A673 (cell line): ENCODE measurements at regions not wholly inside any gene's neighbourhood (a gene's known extent, or its start where the extent isn't known, plus 50 kb on each side); places are given as distances from the start of the nearest gene placed in this dataset.

Experiments used
- BruUV-seq: library from RNA; stranded (reverse); fragments of 400-500 nt; replicated peaks from 2 replicates; lab custom pipeline; 2021; lab: Mats Ljungman, UMichigan
- CTCF ChIA-PET: fragments of 300-600 bp; sonication (Branson Sonifier 250); formaldehyde crosslinking; loops from one replicate; lab custom pipeline; 2022; ENCODE audit warnings: antibody characterized with exemption; lab: Charles Lee
- POLR2A ChIA-PET: fragments of 300-600 bp; sonication (Branson Sonifier 250); formaldehyde crosslinking; loops from one replicate; lab custom pipeline; 2022; ENCODE audit warnings: antibody characterized with exemption; ENCODE audit not compliant: low non-redundant PET; lab: Charles Lee
- DNase-seq: peaks from one replicate; pipeline ENCODE4 v3.0.0-alpha.2; 2015; ENCODE audit warnings: low spot score
- H3K27ac ChIP-seq: fragments of 200-600 bp; sonication (generic); 2 replicates; pipeline ENCODE4 v1.5.1; 2016; ENCODE audit warnings: mixed run types, low read depth, mild to moderate bottlenecking, mixed read lengths, antibody characterized with exemption, low read length; ENCODE audit not compliant: poor library complexity, severe bottlenecking
- H3K27me3 ChIP-seq: fragments of 200-600 bp; sonication (generic); replicated peaks from 2 replicates; pipeline ENCODE4 v1.6.1; 2017; ENCODE audit warnings: mixed run types, low read depth, mild to moderate bottlenecking, mixed read lengths, antibody characterized with exemption, low read length; ENCODE audit not compliant: insufficient read depth, poor library complexity
- H3K36me3 ChIP-seq: fragments of 200-600 bp; sonication (generic); 2 replicates; pipeline ENCODE4 v1.6.1; 2016; ENCODE audit warnings: mixed run types, mild to moderate bottlenecking, mixed read lengths, antibody characterized with exemption, low read length; ENCODE audit not compliant: insufficient read depth, poor library complexity, severe bottlenecking
- H3K4me1 ChIP-seq: fragments of 200-600 bp; sonication (generic); 2 replicates; pipeline ENCODE4 v1.6.1; 2017; ENCODE audit warnings: mixed run types, mild to moderate bottlenecking, mixed read lengths, antibody characterized with exemption, low read length; ENCODE audit not compliant: insufficient read depth, poor library complexity, severe bottlenecking
- H3K4me3 ChIP-seq: fragments of 200-600 bp; sonication (generic); 2 replicates; pipeline ENCODE4 v1.5.1; 2016; ENCODE audit warnings: low read depth, mixed run types, mild to moderate bottlenecking, mixed read lengths, low read length; ENCODE audit not compliant: poor library complexity, severe bottlenecking
- H3K9me3 ChIP-seq: fragments of 200-600 bp; sonication (generic); 2 replicates; pipeline ENCODE4 v1.6.1; 2016; ENCODE audit warnings: mixed run types, low read depth, mild to moderate bottlenecking, mixed read lengths, antibody characterized with exemption, low read length; ENCODE audit not compliant: poor library complexity, severe bottlenecking
- CTCF ChIP-seq: fragments of 300-800, 200-600 bp; sonication (generic); conservative IDR thresholded peaks from 2 replicates; pipeline ENCODE4 v1.5.1; 2017; ENCODE audit warnings: low read depth, mild to moderate bottlenecking, antibody characterized with exemption, low read length, moderate library complexity, mixed read lengths
- EZH2 ChIP-seq: fragments of 200-600 bp; sonication (generic); IDR thresholded peaks from 2 replicates; pipeline ENCODE4 v1.6.1; 2017; ENCODE audit warnings: borderline replicate concordance, low read depth, mild to moderate bottlenecking, mixed read lengths, antibody characterized with exemption, low read length; ENCODE audit not compliant: poor library complexity, severe bottlenecking
- intact Hi-C: fragments of 100-400 bp; cut with micrococcal nuclease; formaldehyde crosslinking; loops from one replicate; pipeline ENCODE4 v1.10.0; 2022; ENCODE audit not compliant: unreplicated experiment

GRCh38 chr1:226474041-226474440 lies 66.1 kb upstream of the PARP1 start:
- TF ChIP-seq CTCF (no peak), EZH2 (no peak)
- Histone ChIP-seq H3K27me3 (no peaks in the 10 kb centered on the region), H3K27ac (no peak overlapping the region), H3K4me3 (no peak overlapping the region), H3K4me1 (peaks cover 35% of the 10 kb centered on the region), H3K36me3 (no peaks in the 10 kb centered on the region), H3K9me3 (no peaks in the 10 kb centered on the region)
- ChIA-PET POLR2A (no interaction called here), CTCF (no interaction called here)
- no TSS peak for BruUV-seq
- intact Hi-C loops: no loop called here
- DNase-seq: no peak

GRCh38 chr1:226474443-226475141 lies 66.7 kb upstream of the PARP1 start:
- H3K27ac ChIP-seq: peak overlapping the region; percentile 31
- CTCF ChIA-PET: no interaction called here
- no TSS peak for BruUV-seq
- H3K27me3 ChIP-seq: no peaks in the 10 kb centered on the region
- H3K4me1 ChIP-seq: peaks cover 35% of the 10 kb centered on the region
- intact Hi-C loops: no loop called here
- no peaks in the 10 kb centered on the region for H3K9me3 ChIP-seq
- TF ChIP-seq EZH2 (no peak), CTCF (no peak)
- DNase-seq: peak; percentile 19
- no peak overlapping the region for H3K4me3 ChIP-seq
- POLR2A ChIA-PET: interaction anchor here (0.6 kb wide), 1 partner anchor 71 kb away, joined by 3 read pairs; no protein-coding TSS in a partner anchor
- H3K36me3 ChIP-seq: no peaks in the 10 kb centered on the region

- no TSS peak for BruUV-seq
- no peaks in the 10 kb centered on the region for H3K27me3 ChIP-seq
- H3K4me3 ChIP-seq: no peak overlapping the region
- TF ChIP-seq EZH2 (no peak), CTCF (no peak)
- ChIA-PET CTCF (no interaction called here), POLR2A (interaction anchor here (0.6 kb wide), 1 partner anchor 71 kb away, joined by 3 read pairs; no protein-coding TSS in a partner anchor)
- no peaks in the 10 kb centered on the region for H3K9me3 ChIP-seq
- H3K36me3 ChIP-seq: no peaks in the 10 kb centered on the region
- intact Hi-C loops: no loop called here
- peak overlapping the region; percentile 31 for H3K27ac ChIP-seq
- DNase-seq: peak; percentile 91
- peaks cover 39% of the 10 kb centered on the region for H3K4me1 ChIP-seq
These were observed 67.2 kb upstream of the PARP1 start for GRCh38 chr1:226475142-226475511.
